GM12873 (cell line): ENCODE measurements at regions not wholly inside any gene's neighbourhood (a gene's known extent, or its start where the extent isn't known, plus 50 kb on each side); places are given as distances from the start of the nearest gene placed in this dataset.

ENCODE experiments used
- TF ChIP-seq, protein P1 (sequence below): IDR thresholded peaks from 2 replicates; pipeline ENCODE4 v1.5.1; 2012; ENCODE audit warnings: low read depth, mild to moderate bottlenecking, moderate library complexity, low read length, control low read depth; ENCODE audit not compliant: insufficient read depth; ENCODE audit errors: missing control alignments

- TF ChIP-seq, protein P1, sequence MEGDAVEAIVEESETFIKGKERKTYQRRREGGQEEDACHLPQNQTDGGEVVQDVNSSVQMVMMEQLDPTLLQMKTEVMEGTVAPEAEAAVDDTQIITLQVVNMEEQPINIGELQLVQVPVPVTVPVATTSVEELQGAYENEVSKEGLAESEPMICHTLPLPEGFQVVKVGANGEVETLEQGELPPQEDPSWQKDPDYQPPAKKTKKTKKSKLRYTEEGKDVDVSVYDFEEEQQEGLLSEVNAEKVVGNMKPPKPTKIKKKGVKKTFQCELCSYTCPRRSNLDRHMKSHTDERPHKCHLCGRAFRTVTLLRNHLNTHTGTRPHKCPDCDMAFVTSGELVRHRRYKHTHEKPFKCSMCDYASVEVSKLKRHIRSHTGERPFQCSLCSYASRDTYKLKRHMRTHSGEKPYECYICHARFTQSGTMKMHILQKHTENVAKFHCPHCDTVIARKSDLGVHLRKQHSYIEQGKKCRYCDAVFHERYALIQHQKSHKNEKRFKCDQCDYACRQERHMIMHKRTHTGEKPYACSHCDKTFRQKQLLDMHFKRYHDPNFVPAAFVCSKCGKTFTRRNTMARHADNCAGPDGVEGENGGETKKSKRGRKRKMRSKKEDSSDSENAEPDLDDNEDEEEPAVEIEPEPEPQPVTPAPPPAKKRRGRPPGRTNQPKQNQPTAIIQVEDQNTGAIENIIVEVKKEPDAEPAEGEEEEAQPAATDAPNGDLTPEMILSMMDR, result no peak
These were observed 334.8 kb downstream of the DRD1 start for GRCh38 chr5:175109058-175109755.

DNA sequence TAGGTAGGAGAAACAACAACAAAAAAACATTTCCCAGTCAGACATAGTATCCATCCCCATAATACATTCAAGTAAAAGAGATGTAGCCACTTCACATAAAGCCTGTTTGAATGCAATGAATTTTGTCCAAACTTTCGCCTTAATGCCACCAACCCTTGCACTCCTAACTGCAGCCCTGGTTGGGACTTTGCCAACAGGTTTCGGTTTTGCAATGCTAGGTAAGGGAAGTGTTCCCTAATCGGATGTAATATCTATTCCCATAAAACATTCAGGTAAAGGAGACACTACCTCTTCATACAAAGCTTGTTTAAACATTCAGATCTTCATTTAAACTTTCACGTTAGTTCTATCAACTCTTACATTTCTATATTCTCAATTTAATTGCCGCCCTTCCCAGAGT is 336.1 kb downstream of the DRD1 start:
- TF ChIP-seq, protein P1, result no peak

DNA sequence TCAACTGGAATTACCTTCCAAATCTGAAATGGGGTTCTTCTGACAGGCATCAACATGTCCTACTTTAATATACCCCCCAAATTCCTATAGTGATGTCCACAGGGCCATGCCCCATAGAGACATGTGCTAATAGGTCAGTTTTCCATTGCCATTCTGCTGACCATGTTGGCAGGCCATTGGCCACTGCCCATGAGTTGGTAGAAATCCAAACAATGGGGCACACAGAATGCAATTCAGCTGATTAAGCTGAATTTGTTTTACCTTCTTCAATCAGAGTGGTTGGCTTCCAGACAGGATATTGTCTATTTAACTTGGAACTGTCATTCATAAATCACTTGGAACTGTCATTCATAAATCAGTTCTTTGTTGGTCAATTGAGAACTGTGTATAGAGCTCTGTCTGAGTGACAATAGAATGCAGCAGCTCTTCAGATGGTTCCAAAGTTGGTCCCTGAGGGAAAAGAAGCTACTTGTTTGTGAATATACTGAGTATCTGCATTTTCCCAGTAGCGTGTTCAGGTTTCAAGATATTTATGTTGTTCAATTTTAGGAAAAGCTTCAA is 336.9 kb downstream of the DRD1 start:
- TF ChIP-seq, protein P1, result no peak

- TF ChIP-seq, protein P1, result no peak
These were observed 339.3 kb downstream of the DRD1 start for GRCh38 chr5:175104677-175105076.

DNA sequence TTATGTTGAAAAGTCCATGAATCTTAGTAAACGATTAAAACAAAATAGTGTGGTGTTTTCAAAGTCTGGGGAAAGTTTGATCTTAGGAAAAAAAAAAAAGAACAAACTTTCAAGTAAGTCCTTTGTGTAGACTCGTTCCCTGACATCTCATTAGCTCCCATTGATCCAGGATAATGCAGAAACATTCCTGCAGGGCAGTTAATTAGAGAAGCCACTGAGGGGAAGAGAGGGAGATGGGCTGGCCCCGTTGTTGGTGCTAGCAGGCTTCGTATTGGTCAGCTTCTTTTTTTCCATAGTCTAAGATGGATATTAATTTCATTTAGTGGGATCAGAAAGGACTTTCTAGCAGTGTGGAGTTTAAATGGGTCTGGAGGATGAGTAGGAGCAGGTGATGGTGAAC is 340.2 kb downstream of the DRD1 start:
- TF ChIP-seq, protein P1, result no peak

GRCh38 chr5:175102717-175103116 is 341.3 kb downstream of the DRD1 start:
- TF ChIP-seq, protein P1, result no peak

- TF ChIP-seq, protein P1, result no peak
These were observed 345.7 kb downstream of the DRD1 start for GRCh38 chr5:175098301-175098700.
